ENCODE measurements at regions not wholly inside any gene's neighbourhood (a gene's known extent, or its start where the extent isn't known, plus 50 kb on each side); places are given as distances from the start of the nearest gene placed in this dataset.

DNA sequence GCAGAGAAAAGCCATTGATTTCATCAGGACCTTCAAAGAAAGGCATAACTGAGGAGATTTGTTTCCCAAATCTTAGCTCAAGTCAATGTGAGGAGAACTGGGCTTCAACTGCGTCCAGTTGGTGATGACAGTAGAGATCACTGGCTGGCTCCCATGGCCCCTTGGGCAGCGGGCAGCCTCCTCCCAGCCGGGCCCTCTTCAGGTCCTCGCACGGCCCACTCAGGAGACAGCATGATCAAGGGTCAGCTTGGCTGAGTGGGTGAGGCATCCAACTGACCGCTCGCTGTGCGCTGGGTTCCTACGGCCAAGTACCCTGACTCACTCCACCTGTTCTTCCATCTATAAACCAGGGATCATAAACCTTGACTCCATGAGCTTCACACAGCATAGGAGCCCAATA, 274.0 kb downstream of the NSG2 start:
- H3K4me3 ChIP-seq (replicated peaks in 1 of 3; ENCODE audit: insufficient read depth in 1 of 3, low read depth in 1 of 3, low read length in 3 of 3): no peak overlapping the region
- H3K4me1 ChIP-seq (ENCODE audit: control insufficient read depth, extremely low read depth, insufficient read depth, low read length): no peaks in the 10 kb centered on the region
- ChIA-PET POLR2A (no interaction called here), CTCF (no interaction called here)
- H2AFZ ChIP-seq (ENCODE audit: low read depth, low read length): no peak overlapping the region
- no peak overlapping the region for H3K27ac ChIP-seq (ENCODE audit: insufficient read depth, low read depth, low read length)
- no peaks in the 10 kb centered on the region for H3K9me3 ChIP-seq (replicated peaks; ENCODE audit: control insufficient read depth, insufficient read depth, low read length)
- H3K36me3 ChIP-seq (ENCODE audit: control insufficient read depth in 2 of 2, extremely low read depth in 1 of 2, insufficient read depth in 2 of 2, low read length in 2 of 2): no peaks in the 10 kb centered on the region
- dilution Hi-C loops (cut with MboI; ENCODE audit: extremely low pct_ligation_motif_present, low sequenced_read_pairs): no loop called here
- TF ChIP-seq POLR2A (IDR thresholded peaks at IDR 0.05; ENCODE audit: low read depth, low read length): no peak
- TF ChIP-seq JUN (IDR thresholded peaks at IDR 0.05; ENCODE audit: borderline replicate concordance, insufficient read depth, insufficient read length, low read depth): no peak
- TF ChIP-seq, protein P1, sequence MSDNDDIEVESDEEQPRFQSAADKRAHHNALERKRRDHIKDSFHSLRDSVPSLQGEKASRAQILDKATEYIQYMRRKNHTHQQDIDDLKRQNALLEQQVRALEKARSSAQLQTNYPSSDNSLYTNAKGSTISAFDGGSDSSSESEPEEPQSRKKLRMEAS (IDR thresholded peaks at IDR 0.05; ENCODE audit: insufficient read depth, insufficient read length): no peak
- TF ChIP-seq, protein P2, sequence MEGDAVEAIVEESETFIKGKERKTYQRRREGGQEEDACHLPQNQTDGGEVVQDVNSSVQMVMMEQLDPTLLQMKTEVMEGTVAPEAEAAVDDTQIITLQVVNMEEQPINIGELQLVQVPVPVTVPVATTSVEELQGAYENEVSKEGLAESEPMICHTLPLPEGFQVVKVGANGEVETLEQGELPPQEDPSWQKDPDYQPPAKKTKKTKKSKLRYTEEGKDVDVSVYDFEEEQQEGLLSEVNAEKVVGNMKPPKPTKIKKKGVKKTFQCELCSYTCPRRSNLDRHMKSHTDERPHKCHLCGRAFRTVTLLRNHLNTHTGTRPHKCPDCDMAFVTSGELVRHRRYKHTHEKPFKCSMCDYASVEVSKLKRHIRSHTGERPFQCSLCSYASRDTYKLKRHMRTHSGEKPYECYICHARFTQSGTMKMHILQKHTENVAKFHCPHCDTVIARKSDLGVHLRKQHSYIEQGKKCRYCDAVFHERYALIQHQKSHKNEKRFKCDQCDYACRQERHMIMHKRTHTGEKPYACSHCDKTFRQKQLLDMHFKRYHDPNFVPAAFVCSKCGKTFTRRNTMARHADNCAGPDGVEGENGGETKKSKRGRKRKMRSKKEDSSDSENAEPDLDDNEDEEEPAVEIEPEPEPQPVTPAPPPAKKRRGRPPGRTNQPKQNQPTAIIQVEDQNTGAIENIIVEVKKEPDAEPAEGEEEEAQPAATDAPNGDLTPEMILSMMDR (IDR thresholded peaks at IDR 0.05; ENCODE audit: extremely low read depth in 1 of 2, insufficient read depth in 1 of 2, low read depth in 1 of 2, low read length in 2 of 2): no peak
- no peak for TF ChIP-seq POLR2AphosphoS5 (IDR thresholded peaks at IDR 0.05; ENCODE audit: insufficient read depth, low read depth, low read length)
- TF ChIP-seq EZH2 (IDR thresholded peaks at IDR 0.05; ENCODE audit: borderline replicate concordance, low read depth, low read length, severe bottlenecking): no peak
- no peak for TF ChIP-seq FOS (IDR thresholded peaks at IDR 0.05; ENCODE audit: borderline replicate concordance, insufficient read depth, low read length)
- no peak for TF ChIP-seq MYC (IDR thresholded peaks at IDR 0.05; ENCODE audit: low read depth, low read length)
- no peak for TF ChIP-seq GATA2 (IDR thresholded peaks at IDR 0.05; ENCODE audit: insufficient read depth, insufficient read length, low read depth, low read length)
- H3K27me3 ChIP-seq (ENCODE audit: control insufficient read depth in 2 of 2, insufficient read depth in 2 of 2, low read length in 2 of 2): no peaks in the 10 kb centered on the region
- no TSS peak for BruUV-seq (replicated peaks)
- FAIRE-seq (no peak), DNase-seq (ENCODE audit: low read depth, low spot score) (no peak)
- no peaks in the 10 kb centered on the region for H3K9me1 ChIP-seq (replicated peaks; ENCODE audit: control insufficient read depth, extremely low read depth, insufficient read depth, low read length)
- H3K79me2 ChIP-seq (ENCODE audit: control insufficient read depth, insufficient read depth, low read length): no peaks in the 10 kb centered on the region
- no peak overlapping the region for H3K4me2 ChIP-seq (ENCODE audit: insufficient read depth, low read length)
- intact Hi-C loops (cut with micrococcal nuclease): no loop called here
- H3K9ac ChIP-seq (replicated peaks; ENCODE audit: extremely low read depth, insufficient read depth, low read length): no peak overlapping the region
- H4K20me1 ChIP-seq (replicated peaks; ENCODE audit: control insufficient read depth, extremely low read depth, insufficient read depth, low read length): no peaks in the 10 kb centered on the region
